ENCODE measurements at regions not wholly inside any gene's neighbourhood (a gene's known extent, or its start where the extent isn't known, plus 50 kb on each side); places are given as distances from the start of the nearest gene placed in this dataset.

GRCh38 chr2:509888-510287 is 167.3 kb downstream of the TMEM18 start:
- no peak for DNase-seq (ENCODE audit: low read depth)

GRCh38 chr2:508121-508520 is 169.1 kb downstream of the TMEM18 start:
- no peak for DNase-seq (ENCODE audit: low read depth)

DNA sequence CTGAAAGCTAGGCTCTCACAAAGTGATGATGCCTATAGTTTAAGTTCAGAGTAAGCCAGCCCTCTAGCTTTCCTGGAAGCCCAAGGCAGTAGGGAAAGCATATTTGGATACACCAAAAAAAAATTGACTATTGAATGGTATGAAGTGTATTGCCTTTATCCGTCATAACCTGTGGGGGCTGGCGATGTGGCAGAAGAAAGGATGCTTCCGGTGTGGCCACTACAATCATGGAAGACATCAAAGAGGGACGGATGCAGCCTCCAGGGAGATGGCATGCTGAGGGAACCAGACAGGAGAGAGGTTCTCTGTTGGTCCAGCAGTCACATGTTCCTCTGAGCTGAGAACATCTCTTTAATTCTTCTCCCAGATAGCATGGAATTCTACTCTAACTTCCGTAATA is 170.3 kb downstream of the TMEM18 start:
- DNase-seq (ENCODE audit: low read depth), result no peak

DNA sequence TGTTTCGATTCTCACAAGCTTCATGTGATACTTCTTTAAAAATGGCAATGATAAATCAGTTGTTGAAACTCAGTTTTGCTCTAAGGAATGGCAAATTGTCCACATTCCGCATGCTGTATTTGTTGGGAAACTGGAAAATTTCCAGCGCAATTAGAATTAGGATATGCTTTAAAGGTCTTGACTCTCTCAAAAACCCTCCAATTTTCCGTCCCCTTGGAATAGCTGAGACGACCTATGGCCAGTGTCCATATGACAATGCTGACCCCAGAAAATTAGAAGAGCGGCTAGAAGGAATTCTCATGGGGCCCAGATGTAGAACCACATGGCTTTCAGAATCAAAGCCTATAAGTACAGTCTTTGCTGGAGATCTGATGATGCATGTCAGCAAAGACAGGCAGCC is 170.8 kb downstream of the TMEM18 start:
- no peak for DNase-seq (ENCODE audit: low read depth)

DNA sequence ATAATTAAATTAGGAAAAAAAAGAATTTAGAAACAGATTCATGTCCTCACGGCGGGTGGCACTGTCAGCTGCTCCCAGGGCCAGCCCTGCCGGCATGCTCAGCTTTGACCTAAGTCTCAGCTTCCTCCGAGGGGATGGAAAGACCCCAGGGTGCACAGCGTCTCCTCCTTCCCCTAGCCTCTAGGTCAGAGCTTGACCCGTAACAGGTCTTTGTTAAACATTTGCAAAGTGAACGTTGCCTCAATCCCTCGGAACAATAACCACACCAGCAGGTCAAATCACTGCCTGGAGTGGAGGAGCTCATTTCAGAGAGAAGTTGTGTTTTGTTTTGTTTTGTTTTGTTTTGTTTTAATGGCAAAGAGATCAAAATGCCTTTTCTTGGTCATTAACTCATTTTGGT is 171.3 kb downstream of the TMEM18 start:
- no peak for DNase-seq (ENCODE audit: low read depth)

DNA sequence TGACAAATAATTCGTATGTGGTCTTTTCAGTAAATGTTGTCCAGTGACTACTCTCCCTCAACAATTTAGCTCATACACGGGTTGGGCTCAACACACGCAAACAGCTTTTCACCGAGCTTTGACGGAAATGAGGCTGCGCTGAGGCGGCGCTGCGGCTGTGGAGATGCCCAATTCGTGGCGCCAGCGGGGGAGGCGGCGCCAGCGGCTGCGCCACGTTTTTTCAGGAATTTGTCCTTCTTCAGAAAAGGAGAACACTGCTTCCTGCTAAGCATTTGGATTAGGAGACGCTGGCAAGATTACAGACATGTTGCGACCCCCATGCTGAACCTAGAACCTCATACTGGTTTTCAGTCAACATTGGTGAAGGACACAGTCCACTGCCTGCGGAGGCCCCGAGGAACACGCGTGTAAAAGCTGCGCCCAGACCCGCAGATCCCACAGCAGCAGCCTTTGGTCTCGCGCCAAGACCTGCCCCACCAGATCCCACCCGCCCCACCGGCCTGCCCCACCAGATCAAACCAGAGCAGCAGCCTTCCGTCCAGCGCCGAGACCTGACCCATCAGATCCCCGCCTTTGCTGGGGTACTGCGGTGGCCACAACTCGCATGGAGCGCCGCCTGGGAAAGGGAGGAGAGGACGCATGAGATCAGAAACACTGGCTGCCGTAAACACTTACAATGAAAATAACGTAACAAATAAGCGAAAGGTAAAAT is 173.8 kb downstream of the TMEM18 start:
- no peak for DNase-seq (ENCODE audit: low read depth)

- DNase-seq (ENCODE audit: low read depth), result no peak
Measured at GRCh38 chr2:502831-503230, 174.4 kb downstream of the TMEM18 start.

GRCh38 chr2:501667-502066 is 175.5 kb downstream of the TMEM18 start:
- no peak for DNase-seq (ENCODE audit: low read depth)

DNA sequence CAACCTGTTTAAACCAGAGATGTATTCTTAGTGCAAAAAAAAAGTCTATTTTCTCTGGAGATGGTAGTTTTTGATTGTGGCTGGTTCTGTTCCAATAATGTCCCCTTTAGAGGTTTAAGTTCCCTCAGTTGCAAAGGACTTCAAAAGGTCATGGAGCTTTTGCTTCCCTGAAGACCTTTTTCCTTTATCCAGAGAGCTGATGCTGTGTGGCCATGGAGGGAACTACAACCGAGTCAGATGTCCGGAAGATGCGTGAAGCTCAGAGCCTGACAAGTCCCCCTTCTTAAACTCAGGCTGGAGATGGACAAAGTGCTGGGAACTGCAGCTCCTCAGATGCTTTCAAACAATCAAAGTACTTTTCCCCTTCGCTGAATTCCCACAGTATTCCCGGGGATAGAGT is 176.1 kb downstream of the TMEM18 start:
- no peak for DNase-seq (ENCODE audit: low read depth)

- DNase-seq (ENCODE audit: low read depth), result no peak
Measured at GRCh38 chr2:499726-500125, 177.5 kb downstream of the TMEM18 start.

GRCh38 chr2:498493-499178 is 178.6 kb downstream of the TMEM18 start:
- DNase-seq (ENCODE audit: low read depth), result no peak

GRCh38 chr2:497770-498492 is 179.3 kb downstream of the TMEM18 start:
- DNase-seq (ENCODE audit: low read depth), result no peak

DNA sequence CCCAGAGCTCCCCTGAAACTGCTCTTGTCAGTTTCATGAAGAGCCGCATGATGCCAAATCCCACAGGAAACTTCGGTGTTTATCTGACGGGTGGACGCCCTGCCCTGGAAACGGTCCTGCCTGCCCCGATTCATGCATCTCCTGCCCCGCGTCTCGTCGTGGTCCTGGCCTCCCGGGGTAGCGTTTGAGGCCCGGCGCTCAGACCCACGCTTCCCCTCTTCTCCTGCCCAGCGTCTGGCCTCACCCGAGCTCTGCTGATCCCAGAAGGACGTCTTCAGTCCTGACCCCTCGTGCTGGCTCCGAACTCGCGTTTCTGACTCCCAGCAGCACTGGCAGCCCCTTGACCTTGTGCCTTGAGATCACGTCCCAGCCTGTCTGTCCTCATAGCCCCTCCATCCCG is 180.5 kb downstream of the TMEM18 start:
- DNase-seq (ENCODE audit: low read depth), result no peak

- no peak for DNase-seq (ENCODE audit: low read depth)
Measured at GRCh38 chr2:495745-496275, 181.4 kb downstream of the TMEM18 start.

DNA sequence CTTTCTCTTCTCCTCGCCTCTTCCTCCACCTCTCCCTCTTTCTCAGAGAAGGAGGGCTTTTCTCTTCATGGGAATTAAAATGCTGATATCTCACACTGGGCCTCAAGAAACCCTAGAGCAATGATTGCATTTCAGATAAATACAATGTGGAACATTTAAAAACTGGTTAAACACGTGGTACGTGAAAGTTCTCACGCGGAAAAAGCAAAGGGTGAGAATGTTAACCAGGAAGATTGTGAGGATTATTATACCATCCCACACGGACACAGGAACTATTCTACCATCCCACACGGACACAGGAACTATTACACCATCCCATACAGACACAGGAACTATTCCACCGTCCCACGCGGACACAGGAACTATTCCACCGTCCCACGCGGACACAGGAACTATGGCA is 182.4 kb downstream of the TMEM18 start:
- DNase-seq (ENCODE audit: low read depth), result no peak

GRCh38 chr2:493228-493627 is 184.0 kb downstream of the TMEM18 start:
- DNase-seq (ENCODE audit: low read depth), result no peak

- no peak for DNase-seq (ENCODE audit: low read depth)
Measured at GRCh38 chr2:492178-492577, 185.0 kb downstream of the TMEM18 start.

DNA sequence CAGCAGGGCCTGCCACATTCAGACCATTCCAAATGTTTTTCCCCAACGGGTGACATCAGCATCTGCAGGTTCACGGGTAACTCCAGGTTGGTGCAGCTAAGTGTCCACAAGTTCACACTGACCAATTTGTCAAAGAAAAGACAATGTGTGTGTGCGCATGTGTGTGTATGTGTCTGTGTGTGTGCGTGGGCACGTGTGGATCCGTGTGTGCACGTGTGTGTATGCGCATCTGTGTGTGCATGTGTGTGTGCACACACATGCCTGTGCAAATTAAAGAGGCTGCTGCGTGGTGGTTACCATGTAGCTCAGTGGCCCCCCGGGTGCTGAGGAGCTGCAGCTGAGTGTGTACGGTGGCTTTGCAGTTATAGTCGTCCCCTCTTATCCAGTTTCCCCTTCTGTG is 187.4 kb downstream of the TMEM18 start:
- no peak for DNase-seq (ENCODE audit: low read depth)

DNA sequence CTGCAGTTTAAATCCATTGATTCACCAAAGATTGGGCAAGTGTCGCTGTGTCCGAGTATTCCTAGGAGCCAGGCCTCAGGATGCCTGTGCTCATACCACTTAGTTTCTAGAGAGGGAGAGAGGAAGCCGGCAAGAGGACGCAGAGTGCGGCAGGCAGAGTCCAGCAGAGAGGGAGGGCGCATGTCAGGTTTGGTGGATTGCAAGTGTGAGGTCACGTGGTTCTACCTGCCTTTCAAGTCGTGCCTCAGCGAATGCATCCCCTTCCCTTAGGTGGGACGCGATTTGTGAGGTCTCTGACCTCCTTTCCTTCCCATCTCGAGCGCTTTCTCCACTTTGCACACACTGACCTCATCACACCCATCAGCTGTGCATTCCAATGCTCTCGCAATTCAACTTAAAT is 188.1 kb downstream of the TMEM18 start:
- no peak for DNase-seq (ENCODE audit: low read depth)

DNA sequence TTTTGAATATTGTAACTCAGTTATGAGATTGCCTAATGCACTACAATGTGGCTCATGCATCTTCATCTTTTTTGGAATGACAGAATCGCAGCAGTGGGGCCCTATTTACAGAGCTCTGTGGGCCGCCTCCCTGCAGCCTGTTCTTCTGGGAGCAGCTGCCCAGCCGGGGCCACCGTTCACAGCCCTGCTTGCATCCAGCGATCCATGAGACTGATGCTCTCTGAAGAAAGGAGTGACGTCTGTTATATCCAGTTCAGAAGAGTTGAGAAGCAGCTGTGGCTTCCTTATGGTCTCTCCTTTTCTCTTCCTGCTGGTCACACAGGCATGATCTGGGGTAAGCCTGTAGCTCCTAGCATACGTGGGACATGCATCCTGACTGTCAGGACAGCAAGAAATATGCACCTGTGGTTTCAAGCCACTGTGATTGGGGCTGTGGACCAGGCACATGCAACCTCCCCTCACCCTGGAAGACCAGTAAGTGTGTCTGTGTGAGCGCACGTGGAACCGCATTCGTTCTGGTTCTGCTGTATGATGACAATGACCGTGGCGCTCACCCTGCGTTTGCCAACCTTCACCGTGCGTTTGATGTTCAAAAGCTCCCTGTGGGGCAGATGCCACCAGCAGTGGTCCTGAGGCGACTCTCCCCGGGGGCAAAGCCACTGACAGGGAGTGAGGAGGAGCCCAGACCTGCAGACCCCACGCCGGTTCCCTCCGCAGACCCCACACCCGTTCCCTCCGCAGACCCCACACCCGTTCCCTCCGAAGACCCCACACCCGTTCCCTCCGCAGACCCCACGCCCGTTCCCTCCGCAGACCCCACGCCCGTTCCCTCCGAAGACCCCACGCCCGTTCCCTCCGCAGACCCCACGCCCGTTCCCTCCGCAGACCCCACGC is 189.8 kb downstream of the TMEM18 start:
- DNase-seq (ENCODE audit: low read depth), result no peak

GRCh38 chr2:486371-486770 is 190.8 kb downstream of the TMEM18 start:
- no peak for DNase-seq (ENCODE audit: low read depth)

DNA sequence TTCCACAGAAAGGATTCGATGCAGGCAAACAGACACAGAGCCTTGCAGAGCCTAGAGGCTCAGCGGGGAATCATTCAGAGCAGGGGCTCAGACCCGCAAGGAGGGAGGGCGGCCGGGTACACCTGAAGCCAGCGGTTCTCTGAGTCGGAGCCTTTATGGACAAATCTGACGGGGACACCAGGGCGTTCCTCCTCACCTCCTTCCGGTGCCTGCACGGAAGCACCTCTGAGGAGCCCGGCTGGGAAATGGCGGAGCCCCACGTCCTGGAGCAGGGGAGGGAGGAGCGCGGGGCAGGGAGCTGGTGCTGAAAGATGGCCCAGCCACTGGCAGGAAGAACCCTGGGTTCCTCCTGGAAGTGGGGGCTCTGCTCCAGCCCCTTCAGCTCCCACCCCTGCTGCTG is 193.5 kb upstream of the ALKAL2 start:
- DNase-seq (ENCODE audit: low read depth), result no peak

Measured in T follicular helper cell (primary cell).